GM23248 (cell line): ENCODE measurements at regions not wholly inside any gene's neighbourhood (a gene's known extent, or its start where the extent isn't known, plus 50 kb on each side); places are given as distances from the start of the nearest gene placed in this dataset.

Source experiments
- EZH2 ChIP-seq: fragments of 200-600 bp; sonication (generic); IDR thresholded peaks from 2 replicates; pipeline ENCODE4 v1.6.1; 2018; ENCODE audit warnings: antibody characterized with exemption, mild to moderate bottlenecking; ENCODE audit not compliant: insufficient read depth, poor library complexity, severe bottlenecking
- EZH2phosphoT487 ChIP-seq: fragments of 200-600 bp; sonication (generic); IDR thresholded peaks from 2 replicates; pipeline ENCODE4 v1.6.1; 2018; ENCODE audit warnings: antibody characterized with exemption, moderate library complexity, mild to moderate bottlenecking, low read depth; ENCODE audit not compliant: insufficient read depth

- TF ChIP-seq EZH2 (no peak), EZH2phosphoT487 (no peak)
Observed at GRCh38 chr6:9583753-9584352, 831.0 kb downstream of the TFAP2A start.
